ENCODE measurements at regions not wholly inside any gene's neighbourhood (a gene's known extent, or its start where the extent isn't known, plus 50 kb on each side); places are given as distances from the start of the nearest gene placed in this dataset.

GRCh38 chr14:25887251-25887878, 710.5 kb downstream of the NOVA1 start:
- TF ChIP-seq, protein P1, sequence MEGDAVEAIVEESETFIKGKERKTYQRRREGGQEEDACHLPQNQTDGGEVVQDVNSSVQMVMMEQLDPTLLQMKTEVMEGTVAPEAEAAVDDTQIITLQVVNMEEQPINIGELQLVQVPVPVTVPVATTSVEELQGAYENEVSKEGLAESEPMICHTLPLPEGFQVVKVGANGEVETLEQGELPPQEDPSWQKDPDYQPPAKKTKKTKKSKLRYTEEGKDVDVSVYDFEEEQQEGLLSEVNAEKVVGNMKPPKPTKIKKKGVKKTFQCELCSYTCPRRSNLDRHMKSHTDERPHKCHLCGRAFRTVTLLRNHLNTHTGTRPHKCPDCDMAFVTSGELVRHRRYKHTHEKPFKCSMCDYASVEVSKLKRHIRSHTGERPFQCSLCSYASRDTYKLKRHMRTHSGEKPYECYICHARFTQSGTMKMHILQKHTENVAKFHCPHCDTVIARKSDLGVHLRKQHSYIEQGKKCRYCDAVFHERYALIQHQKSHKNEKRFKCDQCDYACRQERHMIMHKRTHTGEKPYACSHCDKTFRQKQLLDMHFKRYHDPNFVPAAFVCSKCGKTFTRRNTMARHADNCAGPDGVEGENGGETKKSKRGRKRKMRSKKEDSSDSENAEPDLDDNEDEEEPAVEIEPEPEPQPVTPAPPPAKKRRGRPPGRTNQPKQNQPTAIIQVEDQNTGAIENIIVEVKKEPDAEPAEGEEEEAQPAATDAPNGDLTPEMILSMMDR (IDR thresholded peaks at IDR 0.05; ENCODE audit: unreplicated experiment), result no peak
- Mint-ChIP-seq H3K27ac (ENCODE audit: unreplicated experiment) (no peak overlapping the region), H3K9me3 (ENCODE audit: unreplicated experiment) (no peaks in the 10 kb centered on the region), H3K4me3 (ENCODE audit: unreplicated experiment) (no peak overlapping the region), H3K4me1 (ENCODE audit: unreplicated experiment) (peaks cover 6% of the 10 kb centered on the region), H3K27me3 (ENCODE audit: unreplicated experiment) (no peaks in the 10 kb centered on the region), H3K36me3 (ENCODE audit: low read depth, unreplicated experiment) (no peaks in the 10 kb centered on the region)
- no peak for DNase-seq (ENCODE audit: low spot score)

- Mint-ChIP-seq H3K4me3 (ENCODE audit: unreplicated experiment) (no peak overlapping the region), H3K9me3 (ENCODE audit: unreplicated experiment) (no peaks in the 10 kb centered on the region), H3K27me3 (ENCODE audit: unreplicated experiment) (no peaks in the 10 kb centered on the region), H3K36me3 (ENCODE audit: low read depth, unreplicated experiment) (no peaks in the 10 kb centered on the region), H3K27ac (ENCODE audit: unreplicated experiment) (no peak overlapping the region), H3K4me1 (ENCODE audit: unreplicated experiment) (peaks cover 6% of the 10 kb centered on the region)
- no peak for DNase-seq (ENCODE audit: low spot score)
- TF ChIP-seq, protein P1 (IDR thresholded peaks at IDR 0.05; ENCODE audit: unreplicated experiment), result no peak
Observed at GRCh38 chr14:25884657-25885056, 713.2 kb downstream of the NOVA1 start.

DNA sequence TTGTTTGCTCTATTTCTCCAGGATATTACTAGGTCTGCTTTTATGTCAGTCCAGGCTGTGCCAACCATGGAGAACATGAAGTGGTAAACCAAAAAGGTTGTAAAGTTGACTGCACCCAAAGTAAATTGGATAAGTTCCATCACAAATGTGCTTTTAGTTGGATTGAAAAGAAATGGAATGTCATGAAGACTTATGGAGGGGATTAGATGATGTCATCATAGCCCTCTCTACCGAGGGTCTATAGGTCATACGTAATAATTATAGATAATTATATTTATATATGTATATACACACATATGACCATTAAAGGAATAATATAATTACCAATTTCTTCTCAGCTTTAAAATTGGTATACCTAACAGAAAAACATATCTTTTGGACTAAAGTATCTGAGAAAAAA, 714.9 kb downstream of the NOVA1 start:
- Mint-ChIP-seq H3K36me3 (ENCODE audit: low read depth, unreplicated experiment) (no peaks in the 10 kb centered on the region), H3K27me3 (ENCODE audit: unreplicated experiment) (no peaks in the 10 kb centered on the region), H3K27ac (ENCODE audit: unreplicated experiment) (no peak overlapping the region), H3K4me1 (ENCODE audit: unreplicated experiment) (peaks cover 9% of the 10 kb centered on the region), H3K4me3 (ENCODE audit: unreplicated experiment) (no peak overlapping the region), H3K9me3 (ENCODE audit: unreplicated experiment) (no peaks in the 10 kb centered on the region)
- TF ChIP-seq, protein P1 (IDR thresholded peaks at IDR 0.05; ENCODE audit: unreplicated experiment), result no peak
- no peak for DNase-seq (ENCODE audit: low spot score)

DNA sequence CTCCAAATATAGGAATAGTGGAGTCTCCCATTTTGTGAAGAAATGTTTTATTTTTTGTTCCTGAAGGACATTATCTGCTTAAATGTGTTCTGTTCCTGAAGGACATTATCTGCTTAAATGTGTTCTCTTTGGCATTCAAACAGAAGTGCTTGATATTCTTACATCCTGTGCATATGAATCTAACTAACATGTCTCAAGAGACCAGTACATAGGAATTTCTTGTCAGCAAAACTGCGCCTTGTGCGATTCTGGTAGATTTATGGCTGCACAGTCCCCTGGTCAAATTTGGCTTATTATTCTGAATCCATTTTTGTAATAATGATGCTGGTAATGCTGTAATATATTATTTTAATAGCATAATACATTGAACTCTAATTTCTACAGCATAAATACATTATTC, 722.4 kb downstream of the NOVA1 start:
- H3K4me3 Mint-ChIP-seq (ENCODE audit: unreplicated experiment), result no peak overlapping the region
- no peak overlapping the region for H3K27ac Mint-ChIP-seq (ENCODE audit: unreplicated experiment)
- no peaks in the 10 kb centered on the region for H3K27me3 Mint-ChIP-seq (ENCODE audit: unreplicated experiment)
- H3K9me3 Mint-ChIP-seq (ENCODE audit: unreplicated experiment), result no peaks in the 10 kb centered on the region
- DNase-seq (ENCODE audit: low spot score), result no peak
- TF ChIP-seq, protein P1 (IDR thresholded peaks at IDR 0.05; ENCODE audit: unreplicated experiment), result no peak
- H3K36me3 Mint-ChIP-seq (ENCODE audit: low read depth, unreplicated experiment), result no peaks in the 10 kb centered on the region
- H3K4me1 Mint-ChIP-seq (ENCODE audit: unreplicated experiment), result peaks cover 5% of the 10 kb centered on the region

DNA sequence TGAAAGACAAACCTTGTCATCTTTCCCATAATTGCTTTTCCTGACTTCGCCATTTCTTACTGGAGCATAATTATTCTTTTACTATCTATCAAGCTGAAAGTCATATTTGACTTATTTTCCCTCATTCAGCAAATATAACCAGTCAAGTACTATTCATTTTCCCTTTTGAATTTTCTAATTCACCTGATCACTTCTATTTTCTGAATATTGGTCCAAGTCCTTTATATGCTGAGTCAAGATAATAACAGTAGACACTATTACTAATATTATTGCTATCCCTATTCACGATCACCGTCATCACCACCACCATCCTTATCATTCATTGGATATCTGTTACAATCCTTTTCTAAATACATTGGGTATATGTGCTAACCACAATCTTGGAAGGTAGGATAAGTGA, 728.0 kb downstream of the NOVA1 start:
- H3K9me3 Mint-ChIP-seq (ENCODE audit: unreplicated experiment), result no peaks in the 10 kb centered on the region
- DNase-seq (ENCODE audit: low spot score), result no peak
- TF ChIP-seq, protein P1 (IDR thresholded peaks at IDR 0.05; ENCODE audit: unreplicated experiment), result no peak
- H3K27me3 Mint-ChIP-seq (ENCODE audit: unreplicated experiment), result peaks cover 2% of the 10 kb centered on the region
- no peaks in the 10 kb centered on the region for H3K4me1 Mint-ChIP-seq (ENCODE audit: unreplicated experiment)
- no peak overlapping the region for H3K4me3 Mint-ChIP-seq (ENCODE audit: unreplicated experiment)
- no peak overlapping the region for H3K27ac Mint-ChIP-seq (ENCODE audit: unreplicated experiment)
- no peaks in the 10 kb centered on the region for H3K36me3 Mint-ChIP-seq (ENCODE audit: low read depth, unreplicated experiment)

Data from endothelial cell (in vitro differentiated cells).